DOHH2 (cell line): ENCODE measurements at regions not wholly inside any gene's neighbourhood (a gene's known extent, or its start where the extent isn't known, plus 50 kb on each side); places are given as distances from the start of the nearest gene placed in this dataset.

Experiments
- H3F3A ChIP-seq: fragments of 200-600 bp; sonication (generic), shearing (Covaris generic); 2 replicates; pipeline ENCODE4 v1.6.0; 2016; ENCODE audit warnings: antibody characterized with exemption, mild to moderate bottlenecking; ENCODE audit not compliant: control insufficient read depth, insufficient read depth
- H3K27ac ChIP-seq: fragments of 200-600 bp; sonication (generic); 2 replicates; pipeline ENCODE4 v1.5.1; 2014; ENCODE audit warnings: low read depth, mild to moderate bottlenecking, low read length, moderate library complexity
- H3K27me3 ChIP-seq: fragments of 200-600 bp; sonication (generic); 2 replicates; pipeline ENCODE4 v1.6.1; 2014; ENCODE audit warnings: mild to moderate bottlenecking, low read length, mixed read lengths; ENCODE audit not compliant: control insufficient read depth
- H3K36me3 ChIP-seq: fragments of 200-600 bp; sonication (generic); 2 replicates; pipeline ENCODE4 v1.6.1; 2014; ENCODE audit warnings: mild to moderate bottlenecking, low read length, moderate library complexity, mixed read lengths; ENCODE audit not compliant: control insufficient read depth
- H3K4me1 ChIP-seq: fragments of 200-600 bp; sonication (generic); 2 replicates; pipeline ENCODE4 v1.6.1; 2014; ENCODE audit warnings: mild to moderate bottlenecking, low read length, mixed read lengths; ENCODE audit not compliant: control insufficient read depth
- H3K4me2 ChIP-seq: fragments of 200-600 bp; sonication (generic); 2 replicates; pipeline ENCODE4 v1.6.0; 2014; ENCODE audit warnings: mild to moderate bottlenecking, low read length, moderate library complexity
- H3K4me3 ChIP-seq: fragments of 200-600 bp; sonication (generic); 2 replicates; pipeline ENCODE4 v1.5.1; 2014; ENCODE audit warnings: mild to moderate bottlenecking, low read length, mixed read lengths
- H3K79me2 ChIP-seq: fragments of 200-600 bp; sonication (generic); 2 replicates; pipeline ENCODE4 v1.6.1; 2014; ENCODE audit warnings: mild to moderate bottlenecking, low read length, mixed read lengths; ENCODE audit not compliant: control insufficient read depth
- H3K9me2 ChIP-seq: fragments of 200-600 bp; sonication (generic); replicated peaks from 2 replicates; pipeline ENCODE4 v1.6.1; 2014; ENCODE audit warnings: mild to moderate bottlenecking, low read length, mixed read lengths; ENCODE audit not compliant: control insufficient read depth
- H3K9me3 ChIP-seq: fragments of 200-600 bp; sonication (generic); 2 replicates; pipeline ENCODE4 v1.6.1; 2014; ENCODE audit warnings: antibody characterized with exemption, low read length, mixed read lengths; ENCODE audit not compliant: control insufficient read depth, insufficient read depth
- H4K20me1 ChIP-seq: fragments of 200-600 bp; sonication (generic); 2 replicates; pipeline ENCODE4 v1.6.0; 2014; ENCODE audit warnings: low read depth, mild to moderate bottlenecking, antibody characterized with exemption, low read length, moderate library complexity; ENCODE audit not compliant: control insufficient read depth, insufficient read depth
- EZH2phosphoT487 ChIP-seq: fragments of 200-600 bp; sonication (generic); IDR thresholded peaks from 2 replicates; pipeline ENCODE4 v1.6.1; 2017; ENCODE audit warnings: borderline replicate concordance, mild to moderate bottlenecking, antibody characterized with exemption, low read length, moderate library complexity, mixed read lengths
- TF ChIP-seq, protein P1 (sequence below): fragments of 200-600 bp; sonication (generic); IDR thresholded peaks from one replicate; pipeline ENCODE4 v1.5.1; 2014; ENCODE audit warnings: antibody characterized with exemption, mild to moderate bottlenecking, low read depth, low read length; ENCODE audit not compliant: poor library complexity, severe bottlenecking

DNA sequence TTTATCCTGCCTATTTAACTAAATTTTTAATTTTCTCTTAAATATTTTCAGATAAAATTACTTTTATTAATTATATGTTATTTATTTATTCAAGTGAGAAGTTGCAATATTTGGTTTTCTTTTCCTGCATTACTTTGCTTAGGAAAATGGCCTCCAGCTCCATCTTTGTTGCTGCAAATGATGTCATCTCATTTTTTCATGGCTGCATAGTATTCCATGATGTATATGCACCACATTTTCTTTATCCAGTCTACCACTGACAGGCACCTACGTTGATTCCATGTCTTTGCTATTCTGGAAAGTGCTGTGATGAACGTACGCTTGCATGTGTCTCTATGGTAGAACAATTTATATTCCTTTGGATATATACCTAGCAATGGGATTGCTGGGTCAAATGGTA is 186.9 kb upstream of the LYPLAL1 start:
- no peak overlapping the region for H3K27ac ChIP-seq
- TF ChIP-seq, protein P1, sequence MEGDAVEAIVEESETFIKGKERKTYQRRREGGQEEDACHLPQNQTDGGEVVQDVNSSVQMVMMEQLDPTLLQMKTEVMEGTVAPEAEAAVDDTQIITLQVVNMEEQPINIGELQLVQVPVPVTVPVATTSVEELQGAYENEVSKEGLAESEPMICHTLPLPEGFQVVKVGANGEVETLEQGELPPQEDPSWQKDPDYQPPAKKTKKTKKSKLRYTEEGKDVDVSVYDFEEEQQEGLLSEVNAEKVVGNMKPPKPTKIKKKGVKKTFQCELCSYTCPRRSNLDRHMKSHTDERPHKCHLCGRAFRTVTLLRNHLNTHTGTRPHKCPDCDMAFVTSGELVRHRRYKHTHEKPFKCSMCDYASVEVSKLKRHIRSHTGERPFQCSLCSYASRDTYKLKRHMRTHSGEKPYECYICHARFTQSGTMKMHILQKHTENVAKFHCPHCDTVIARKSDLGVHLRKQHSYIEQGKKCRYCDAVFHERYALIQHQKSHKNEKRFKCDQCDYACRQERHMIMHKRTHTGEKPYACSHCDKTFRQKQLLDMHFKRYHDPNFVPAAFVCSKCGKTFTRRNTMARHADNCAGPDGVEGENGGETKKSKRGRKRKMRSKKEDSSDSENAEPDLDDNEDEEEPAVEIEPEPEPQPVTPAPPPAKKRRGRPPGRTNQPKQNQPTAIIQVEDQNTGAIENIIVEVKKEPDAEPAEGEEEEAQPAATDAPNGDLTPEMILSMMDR: no peak
- TF ChIP-seq EZH2phosphoT487: no peak
- H3K79me2 ChIP-seq: no peaks in the 10 kb centered on the region
- H3F3A ChIP-seq: no peaks in the 10 kb centered on the region
- no peak overlapping the region for H3K4me2 ChIP-seq
- H4K20me1 ChIP-seq: no peaks in the 10 kb centered on the region
- H3K9me2 ChIP-seq: no peaks in the 10 kb centered on the region
- H3K9me3 ChIP-seq: no peaks in the 10 kb centered on the region
- H3K27me3 ChIP-seq: no peaks in the 10 kb centered on the region
- no peak overlapping the region for H3K4me3 ChIP-seq
- H3K4me1 ChIP-seq: no peaks in the 10 kb centered on the region
- H3K36me3 ChIP-seq: no peaks in the 10 kb centered on the region

DNA sequence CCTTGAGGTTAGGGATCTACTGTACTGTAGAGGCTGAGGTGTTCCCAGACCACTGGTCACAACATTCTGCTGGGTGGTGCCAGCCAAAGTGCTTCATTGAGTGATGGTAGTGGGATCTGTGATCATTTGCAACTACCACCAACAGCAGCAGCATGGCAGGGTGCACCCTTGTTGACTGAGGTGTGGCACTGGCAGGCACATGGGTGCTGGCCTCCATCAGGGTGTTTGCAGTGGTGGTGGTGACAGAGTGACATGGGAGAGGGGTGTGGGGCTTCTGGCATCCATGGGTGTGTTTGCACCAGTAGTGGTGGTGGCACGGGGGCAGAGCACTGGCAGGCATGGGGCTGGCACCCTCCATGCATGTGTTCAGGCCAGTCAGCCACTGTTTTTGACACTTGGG is 183.7 kb upstream of the LYPLAL1 start:
- Histone ChIP-seq H3K4me1 (no peaks in the 10 kb centered on the region), H3K4me3 (no peak overlapping the region)

DNA sequence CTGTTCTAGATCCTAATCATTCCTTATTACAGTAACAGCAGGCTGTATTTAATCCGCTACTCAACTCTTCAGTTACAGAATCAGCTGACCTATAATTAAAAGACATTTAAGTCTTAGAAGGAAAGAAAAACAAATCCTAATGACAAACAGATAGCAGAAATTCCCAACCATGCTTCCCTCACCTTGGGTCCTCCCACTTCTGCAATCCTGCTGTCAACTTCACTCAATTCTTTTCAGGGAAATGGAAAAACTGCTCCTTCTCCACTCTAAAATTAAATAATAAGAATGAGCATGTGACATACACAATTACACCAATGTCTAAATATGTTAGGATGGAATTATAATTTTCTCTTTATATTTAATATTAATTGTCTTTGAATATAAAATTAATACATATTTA is 182.6 kb upstream of the LYPLAL1 start:
- TF ChIP-seq, protein P1: no peak
- no peak for TF ChIP-seq EZH2phosphoT487

More for the DNA sequence above, 183.7 kb upstream of the LYPLAL1 start:
- no peaks in the 10 kb centered on the region for H3K79me2 ChIP-seq
- no peaks in the 10 kb centered on the region for H3K36me3 ChIP-seq
- no peaks in the 10 kb centered on the region for H3K27me3 ChIP-seq
- H3K9me2 ChIP-seq: no peaks in the 10 kb centered on the region
- no peak overlapping the region for H3K27ac ChIP-seq
- no peak overlapping the region for H3K4me2 ChIP-seq
- no peaks in the 10 kb centered on the region for H3F3A ChIP-seq
- TF ChIP-seq, protein P1: no peak
- no peak for TF ChIP-seq EZH2phosphoT487
- no peaks in the 10 kb centered on the region for H4K20me1 ChIP-seq
- H3K9me3 ChIP-seq: no peaks in the 10 kb centered on the region

DNA sequence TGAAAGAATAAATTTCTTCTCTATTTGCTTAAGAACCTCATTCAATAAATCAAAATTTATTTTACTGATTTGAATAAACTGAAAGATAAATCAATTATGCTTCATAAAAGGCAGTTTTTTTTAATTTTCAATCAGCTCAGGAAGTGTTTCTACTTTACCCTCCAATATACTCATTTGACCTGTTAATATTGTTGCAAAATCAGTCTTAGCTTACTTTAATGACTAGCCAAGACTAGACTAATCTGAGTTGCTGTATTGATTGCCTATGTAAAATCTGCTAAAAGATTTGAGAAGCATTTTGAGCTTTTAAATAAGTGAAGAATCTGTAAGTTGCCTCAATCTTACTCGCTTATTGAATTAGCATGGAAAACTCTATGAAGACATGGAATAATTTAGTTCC is 179.1 kb upstream of the LYPLAL1 start:
- H3K4me1 ChIP-seq: no peaks in the 10 kb centered on the region
- no peaks in the 10 kb centered on the region for H3K79me2 ChIP-seq
- no peaks in the 10 kb centered on the region for H3K9me3 ChIP-seq
- no peaks in the 10 kb centered on the region for H3K36me3 ChIP-seq
- H3K4me2 ChIP-seq: no peak overlapping the region
- H3K4me3 ChIP-seq: no peak overlapping the region
- no peaks in the 10 kb centered on the region for H3K9me2 ChIP-seq
- no peaks in the 10 kb centered on the region for H3K27me3 ChIP-seq
- no peaks in the 10 kb centered on the region for H4K20me1 ChIP-seq
- H3K27ac ChIP-seq: no peak overlapping the region
- H3F3A ChIP-seq: no peaks in the 10 kb centered on the region
- no peak for TF ChIP-seq EZH2phosphoT487
- TF ChIP-seq, protein P1: no peak

More for the DNA sequence above, 182.6 kb upstream of the LYPLAL1 start:
- Histone ChIP-seq H3K9me3 (no peaks in the 10 kb centered on the region), H3K36me3 (no peaks in the 10 kb centered on the region), H3F3A (no peaks in the 10 kb centered on the region), H4K20me1 (no peaks in the 10 kb centered on the region), H3K4me2 (no peak overlapping the region), H3K4me3 (no peak overlapping the region), H3K4me1 (no peaks in the 10 kb centered on the region), H3K27me3 (no peaks in the 10 kb centered on the region), H3K9me2 (no peaks in the 10 kb centered on the region), H3K79me2 (no peaks in the 10 kb centered on the region), H3K27ac (no peak overlapping the region)
